ENCODE measurements at regions not wholly inside any gene's neighbourhood (a gene's known extent, or its start where the extent isn't known, plus 50 kb on each side); places are given as distances from the start of the nearest gene placed in this dataset.

GRCh38 chr14:30284808-30285207, 274.1 kb upstream of the G2E3 start:
- TF ChIP-seq ELF1 (IDR thresholded peaks at IDR 0.05) = no peak
- TF ChIP-seq, protein P1, sequence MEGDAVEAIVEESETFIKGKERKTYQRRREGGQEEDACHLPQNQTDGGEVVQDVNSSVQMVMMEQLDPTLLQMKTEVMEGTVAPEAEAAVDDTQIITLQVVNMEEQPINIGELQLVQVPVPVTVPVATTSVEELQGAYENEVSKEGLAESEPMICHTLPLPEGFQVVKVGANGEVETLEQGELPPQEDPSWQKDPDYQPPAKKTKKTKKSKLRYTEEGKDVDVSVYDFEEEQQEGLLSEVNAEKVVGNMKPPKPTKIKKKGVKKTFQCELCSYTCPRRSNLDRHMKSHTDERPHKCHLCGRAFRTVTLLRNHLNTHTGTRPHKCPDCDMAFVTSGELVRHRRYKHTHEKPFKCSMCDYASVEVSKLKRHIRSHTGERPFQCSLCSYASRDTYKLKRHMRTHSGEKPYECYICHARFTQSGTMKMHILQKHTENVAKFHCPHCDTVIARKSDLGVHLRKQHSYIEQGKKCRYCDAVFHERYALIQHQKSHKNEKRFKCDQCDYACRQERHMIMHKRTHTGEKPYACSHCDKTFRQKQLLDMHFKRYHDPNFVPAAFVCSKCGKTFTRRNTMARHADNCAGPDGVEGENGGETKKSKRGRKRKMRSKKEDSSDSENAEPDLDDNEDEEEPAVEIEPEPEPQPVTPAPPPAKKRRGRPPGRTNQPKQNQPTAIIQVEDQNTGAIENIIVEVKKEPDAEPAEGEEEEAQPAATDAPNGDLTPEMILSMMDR (IDR thresholded peaks at IDR 0.05) = no peak
- TF ChIP-seq GABPA (IDR thresholded peaks at IDR 0.05; ENCODE audit: low read depth) = no peak
- no peak for TF ChIP-seq MAX (IDR thresholded peaks at IDR 0.05; ENCODE audit: low read depth)
- TF ChIP-seq, protein P2, sequence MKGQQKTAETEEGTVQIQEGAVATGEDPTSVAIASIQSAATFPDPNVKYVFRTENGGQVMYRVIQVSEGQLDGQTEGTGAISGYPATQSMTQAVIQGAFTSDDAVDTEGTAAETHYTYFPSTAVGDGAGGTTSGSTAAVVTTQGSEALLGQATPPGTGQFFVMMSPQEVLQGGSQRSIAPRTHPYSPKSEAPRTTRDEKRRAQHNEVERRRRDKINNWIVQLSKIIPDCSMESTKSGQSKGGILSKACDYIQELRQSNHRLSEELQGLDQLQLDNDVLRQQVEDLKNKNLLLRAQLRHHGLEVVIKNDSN (IDR thresholded peaks at IDR 0.05; ENCODE audit: borderline replicate concordance, low read depth) = no peak

Measured in SK-N-SH (cell line).